K562 (cell line): ENCODE measurements at regions not wholly inside any gene's neighbourhood (a gene's known extent, or its start where the extent isn't known, plus 50 kb on each side); places are given as distances from the start of the nearest gene placed in this dataset.

ENCODE experiments used
- ATAC-seq: fragments of 200-7000 bp; cut with Tn5 transposase; 3 replicates; pipeline ENCODE4 v1.9.1; 2020; ENCODE audit warnings: moderate library complexity
- BruUV-seq: library from RNA; stranded (reverse); fragments of 400-500 nt; replicated peaks from 2 replicates; lab custom pipeline; 2021; lab: Mats Ljungman, UMichigan
- CTCF ChIA-PET: fragments of 300-600 bp; formaldehyde crosslinking; extraction: SDS; loops from one replicate; lab custom pipeline; 2021; ENCODE audit warnings: low intra/inter-chr PET ratio; lab: Yijun Ruan, JAX
- POLR2A ChIA-PET: fragments of 300-600, 350-650 bp; sonication (Branson Sonifier 250); formaldehyde crosslinking; extraction: SDS; loops from one replicate; lab custom pipeline; 2021; ENCODE audit warnings: antibody characterized with exemption, inconsistent platforms; lab: Yijun Ruan, JAX
- DNase-seq, 4 experiments: peaks; one replicate each; pipeline versions ENCODE4 v3.0.0 to v3.0.0-alpha.2; 2011 to 2018; ENCODE audit warnings: low spot score in 3 of 4, mixed read lengths in 3 of 4; ENCODE audit errors: extremely low read depth in 1 of 4
- FAIRE-seq: peaks from 2 replicates; lab custom pipeline; 2011; peaks lifted over from hg19 to GRCh38; lab: Jason Lieb, UNC
- H2AFZ ChIP-seq: 2 replicates; pipeline ENCODE4 v1.6.0; 2011; ENCODE audit warnings: low read depth, low read length, control low read depth, inconsistent platforms
- H3K27ac ChIP-seq: fragments of 200-600 bp; 3 replicates; pipeline ENCODE4 v1.8.0; 2011; ENCODE audit warnings: low read depth, mild to moderate bottlenecking, control low read depth, inconsistent platforms, low read length, moderate library complexity, mixed read lengths; ENCODE audit errors: extremely low read depth
- H3K27me3 ChIP-seq, 2 experiments: fragments of 300-600 bp in 1 of 2; 2 replicates in 1 of 2; 3 replicates in 1 of 2; pipeline versions ENCODE4 v1.6.0 to v1.8.0; 2011; ENCODE audit warnings: inconsistent platforms in 2 of 2, low read length in 2 of 2, mild to moderate bottlenecking in 1 of 2, mixed read lengths in 1 of 2, moderate library complexity in 1 of 2; ENCODE audit not compliant: control insufficient read depth in 2 of 2, insufficient read depth in 2 of 2
- H3K36me3 ChIP-seq: fragments of 300-600 bp; 3 replicates; pipeline ENCODE4 v1.8.0; 2011; ENCODE audit warnings: mild to moderate bottlenecking, low read length, inconsistent platforms; ENCODE audit not compliant: control insufficient read depth, insufficient read depth
- H3K4me1 ChIP-seq, 2 experiments: fragments of 200-600 bp in 1 of 2; replicated peaks in 1 of 2; 2 replicates in 1 of 2; 3 replicates in 1 of 2; pipeline versions ENCODE4 v1.5.1 to v1.8.0; 2011; ENCODE audit warnings: inconsistent platforms in 2 of 2, low read length in 2 of 2, mild to moderate bottlenecking in 1 of 2, mixed read lengths in 1 of 2, moderate library complexity in 1 of 2; ENCODE audit not compliant: control insufficient read depth in 2 of 2, insufficient read depth in 2 of 2
- H3K4me2 ChIP-seq: 2 replicates; pipeline ENCODE4 v1.6.1; 2011; ENCODE audit warnings: low read length, control low read depth, inconsistent platforms, mixed read lengths; ENCODE audit not compliant: insufficient read depth
- H3K4me3 ChIP-seq: fragments of 200-600 bp; sonication (generic), shearing (Covaris generic); 2 replicates; pipeline ENCODE4 v1.5.1; 2016; ENCODE audit warnings: control low read depth, inconsistent platforms
- H3K79me2 ChIP-seq: fragments of 200-600 bp; 3 replicates; pipeline ENCODE4 v1.8.0; 2011; ENCODE audit warnings: low read length, inconsistent platforms; ENCODE audit not compliant: control insufficient read depth, insufficient read depth
- H3K9ac ChIP-seq, 2 experiments: 2 replicates each; pipeline versions ENCODE4 v1.6.0 to v1.6.1; 2011; ENCODE audit warnings: low read depth in 2 of 2, low read length in 2 of 2, control low read depth in 1 of 2, inconsistent platforms in 1 of 2, mild to moderate bottlenecking in 1 of 2, mixed read lengths in 1 of 2; ENCODE audit not compliant: insufficient read depth in 1 of 2
- H3K9me1 ChIP-seq: one replicate; pipeline ENCODE4 v1.6.0; 2011; ENCODE audit warnings: inconsistent platforms, mild to moderate bottlenecking, low read length, moderate library complexity; ENCODE audit not compliant: control insufficient read depth, insufficient read depth
- H3K9me3 ChIP-seq: replicated peaks from 2 replicates; pipeline ENCODE4 v1.5.1; 2011; ENCODE audit warnings: low read depth, low read length, inconsistent platforms; ENCODE audit not compliant: control insufficient read depth, insufficient read depth
- H4K20me1 ChIP-seq: replicated peaks from 2 replicates; pipeline ENCODE4 v1.6.1; 2011; ENCODE audit warnings: low read length, inconsistent platforms, mixed read lengths; ENCODE audit not compliant: control insufficient read depth, insufficient read depth
- CBX8 ChIP-seq: fragments of 200-600 bp; sonication (generic); IDR thresholded peaks from 2 replicates; pipeline ENCODE4 v1.6.1; 2012; ENCODE audit warnings: borderline replicate concordance, mixed run types, low read depth, mild to moderate bottlenecking, moderate library complexity, mixed read lengths, low read length, control low read depth, inconsistent platforms; ENCODE audit not compliant: poor library complexity, severe bottlenecking; ENCODE audit errors: extremely low read depth
- MTA2 ChIP-seq: fragments of 450-650 bp; IDR thresholded peaks from 2 replicates; pipeline ENCODE4 v1.6.1; 2016; ENCODE audit warnings: low read depth
- NCOA6 ChIP-seq: fragments of 450-650 bp; IDR thresholded peaks from 2 replicates; pipeline ENCODE4 v1.6.1; 2017; ENCODE audit warnings: mild to moderate bottlenecking
- PREB ChIP-seq: sonication (generic); formaldehyde crosslinking; IDR thresholded peaks from 2 replicates; pipeline ENCODE4 v1.8.1; 2023; ENCODE audit warnings: mild to moderate bottlenecking, missing genetic modification reagents
- SLC30A9 ChIP-seq: fragments of 250-450 bp; sonication (Bioruptor Pico); IDR thresholded peaks from 2 replicates; pipeline ENCODE4 v1.8.0; 2022; ENCODE audit warnings: mild to moderate bottlenecking, moderate library complexity
- SRSF1 ChIP-seq: fragments of 200-400 bp; formaldehyde crosslinking; IDR thresholded peaks from 2 replicates; pipeline ENCODE4 v1.6.1; 2017; ENCODE audit warnings: mild to moderate bottlenecking, low read depth, low read length, moderate library complexity
- SRSF7 ChIP-seq: fragments of 200-400 bp; formaldehyde crosslinking; optimal IDR thresholded peaks from 2 replicates; pipeline ENCODE3; 2017; ENCODE audit warnings: mild to moderate bottlenecking, low read depth, low read length
- XRCC3 ChIP-seq: fragments of 450-650 bp; IDR thresholded peaks from 2 replicates; pipeline ENCODE4 v1.6.1; 2017; ENCODE audit warnings: mild to moderate bottlenecking, moderate library complexity
- WGBS: fragments of 100-300 bp; shearing (Covaris generic); methylation state at CpG from one replicate; pipeline ENCODE4 v1.1.6; 2016; ENCODE audit warnings: low coverage, mixed read lengths; ENCODE audit not compliant: insufficient coverage; ENCODE audit errors: missing lambda C conversion rate; 5-methylcytosine and 5-hydroxymethylcytosine counted together
- in situ Hi-C: fragments of 300-500 bp; cut with MboI; formaldehyde crosslinking; loops from 4 replicates; pipeline ENCODE4 v1.15.0; 2018; ENCODE audit warnings: inconsistent platforms, mixed read lengths
- intact Hi-C: fragments of 100-400 bp; cut with micrococcal nuclease; formaldehyde crosslinking; loops from 2 replicates; pipeline ENCODE4 v1.14.2; 2022

- in situ Hi-C loops (no loop called here), intact Hi-C loops (no loop called here)
- Histone ChIP-seq H3K9ac (no peak overlapping the region), H3K36me3 (no peaks in the 10 kb centered on the region), H2AFZ (no peak overlapping the region), H3K27ac (no peak overlapping the region), H3K4me1 (no peaks in the 10 kb centered on the region), H3K9me3 (no peaks in the 10 kb centered on the region; the same call in 1 of the 2 replicates), H3K79me2 (no peaks in the 10 kb centered on the region), H4K20me1 (no peaks in the 10 kb centered on the region), H3K9me1 (no peaks in the 10 kb centered on the region), H3K4me2 (no peak overlapping the region), H3K27me3 (no peaks in the 10 kb centered on the region), H3K4me3 (no peak overlapping the region)
- DNase-seq (no peak), FAIRE-seq (no peak), ATAC-seq (no peak)
- ChIA-PET POLR2A (no interaction called here), CTCF (no interaction called here)
- no TSS peak for BruUV-seq
- WGBS = 0% methylated on average over 1 of the region's 1 CpG
- TF ChIP-seq PREB (no peak), NCOA6 (no peak), SLC30A9 (CRISPR knock-in tag) (no peak), MTA2 (no peak), CBX8 (no peak), XRCC3 (no peak), SRSF7 (no peak), SRSF1 (no peak)
Observed at GRCh38 chr4:117227925-117228324, 142.5 kb upstream of the TRAM1L1 start.
